ENCODE measurements at regions not wholly inside any gene's neighbourhood (a gene's known extent, or its start where the extent isn't known, plus 50 kb on each side); places are given as distances from the start of the nearest gene placed in this dataset.

GRCh38 chr15:96243701-96244100 lies 86.8 kb upstream of the NR2F2 start (continued):
- TF ChIP-seq POU6F1 (CRISPR knock-in tag; IDR thresholded peaks at IDR 0.05; ENCODE audit: borderline replicate concordance, low read depth) = no peak

DNA sequence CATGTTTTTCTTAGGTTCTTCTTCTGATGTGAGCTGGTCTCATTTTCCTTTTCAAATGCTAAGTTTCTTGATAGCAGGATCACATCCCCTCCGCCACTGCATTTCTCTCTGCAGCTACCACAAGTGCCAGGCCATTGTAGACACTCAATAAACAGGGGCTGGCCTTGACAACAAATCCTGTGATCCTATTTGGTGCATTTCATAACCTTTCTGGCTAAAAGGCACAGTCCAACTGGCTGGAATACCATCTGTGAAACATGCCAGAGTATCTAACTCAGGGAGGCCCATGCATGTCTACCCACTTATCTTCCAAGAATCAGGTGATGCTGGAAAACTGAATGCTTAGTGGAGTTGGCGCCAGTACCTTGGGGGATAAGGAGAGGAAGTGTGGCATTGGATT lies 85.2 kb upstream of the NR2F2 start:
- no peak for ATAC-seq
- TF ChIP-seq ESRRG (CRISPR knock-in tag; IDR thresholded peaks at IDR 0.05) = no peak
- TF ChIP-seq GLIS3 (CRISPR knock-in tag; IDR thresholded peaks at IDR 0.05) = no peak
- no peak for TF ChIP-seq ZFP3 (CRISPR knock-in tag; IDR thresholded peaks at IDR 0.05)
- TF ChIP-seq, protein P1, sequence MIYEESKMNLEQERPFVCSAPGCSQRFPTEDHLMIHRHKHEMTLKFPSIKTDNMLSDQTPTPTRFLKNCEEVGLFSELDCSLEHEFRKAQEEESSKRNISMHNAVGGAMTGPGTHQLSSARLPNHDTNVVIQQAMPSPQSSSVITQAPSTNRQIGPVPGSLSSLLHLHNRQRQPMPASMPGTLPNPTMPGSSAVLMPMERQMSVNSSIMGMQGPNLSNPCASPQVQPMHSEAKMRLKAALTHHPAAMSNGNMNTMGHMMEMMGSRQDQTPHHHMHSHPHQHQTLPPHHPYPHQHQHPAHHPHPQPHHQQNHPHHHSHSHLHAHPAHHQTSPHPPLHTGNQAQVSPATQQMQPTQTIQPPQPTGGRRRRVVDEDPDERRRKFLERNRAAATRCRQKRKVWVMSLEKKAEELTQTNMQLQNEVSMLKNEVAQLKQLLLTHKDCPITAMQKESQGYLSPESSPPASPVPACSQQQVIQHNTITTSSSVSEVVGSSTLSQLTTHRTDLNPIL (CRISPR knock-in tag; IDR thresholded peaks at IDR 0.05; ENCODE audit: low read depth) = no peak
- TF ChIP-seq ARNTL (CRISPR knock-in tag; IDR thresholded peaks at IDR 0.05; ENCODE audit: borderline replicate concordance, low read depth) = no peak
- TF ChIP-seq TOX (CRISPR knock-in tag; IDR thresholded peaks at IDR 0.05; ENCODE audit: borderline replicate concordance) = no peak
- TF ChIP-seq ZC3H10 (CRISPR knock-in tag; IDR thresholded peaks at IDR 0.05) = no peak

- no peak for ATAC-seq
- TF ChIP-seq TCF4 (CRISPR knock-in tag; IDR thresholded peaks at IDR 0.05; ENCODE audit: borderline replicate concordance) (no peak), OSR1 (CRISPR knock-in tag; IDR thresholded peaks at IDR 0.05) (no peak), ZNF8 (CRISPR knock-in tag; IDR thresholded peaks at IDR 0.05) (no peak), ARNTL (CRISPR knock-in tag; IDR thresholded peaks at IDR 0.05; ENCODE audit: borderline replicate concordance, low read depth) (no peak)
These were observed 84.4 kb upstream of the NR2F2 start for GRCh38 chr15:96246057-96246456.

DNA sequence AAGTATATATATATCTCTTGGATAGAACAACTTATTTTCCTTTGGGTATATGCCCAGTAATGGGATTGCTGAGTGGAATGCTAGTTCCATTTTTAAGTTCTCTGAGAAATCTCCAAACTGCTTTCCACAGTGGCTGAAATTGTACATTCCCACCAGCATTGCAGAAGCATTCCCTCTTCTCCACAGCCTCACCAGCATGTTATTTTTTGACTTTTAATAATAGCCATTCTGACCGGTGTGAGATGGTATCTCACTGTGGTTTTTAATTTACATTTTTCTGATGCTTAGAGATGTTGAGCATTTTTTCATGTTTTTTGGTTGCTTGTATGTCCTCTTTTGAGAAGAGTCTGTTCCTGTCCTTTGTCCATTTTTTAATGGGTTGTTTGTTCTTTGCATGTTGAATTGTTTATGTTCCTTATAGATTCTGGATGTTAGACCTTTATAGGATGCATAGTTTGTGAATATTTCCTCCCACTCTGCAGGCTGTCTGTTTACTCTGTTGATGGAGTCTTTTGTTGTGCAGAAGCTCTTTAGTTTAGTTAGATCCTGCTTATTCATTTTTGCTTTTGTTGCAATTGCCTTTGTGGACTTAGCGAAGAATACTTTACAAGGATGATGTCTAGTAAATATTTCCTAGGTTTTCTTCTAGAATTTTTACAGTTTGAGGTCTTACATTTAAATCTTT lies 82.7 kb upstream of the NR2F2 start:
- no peak for ATAC-seq
- TF ChIP-seq OSR1 (CRISPR knock-in tag; IDR thresholded peaks at IDR 0.05) (no peak), RARB (CRISPR knock-in tag; IDR thresholded peaks at IDR 0.05) (no peak), BACH2 (CRISPR knock-in tag; IDR thresholded peaks at IDR 0.05; ENCODE audit: borderline replicate concordance) (no peak), ISL1 (CRISPR knock-in tag; IDR thresholded peaks at IDR 0.05) (no peak), ZFP3 (CRISPR knock-in tag; IDR thresholded peaks at IDR 0.05) (no peak), ZNF70 (CRISPR knock-in tag; IDR thresholded peaks at IDR 0.05) (no peak), ESRRG (CRISPR knock-in tag; IDR thresholded peaks at IDR 0.05) (no peak), ARNTL (CRISPR knock-in tag; IDR thresholded peaks at IDR 0.05; ENCODE audit: borderline replicate concordance, low read depth) (no peak)
- TF ChIP-seq, protein P2, sequence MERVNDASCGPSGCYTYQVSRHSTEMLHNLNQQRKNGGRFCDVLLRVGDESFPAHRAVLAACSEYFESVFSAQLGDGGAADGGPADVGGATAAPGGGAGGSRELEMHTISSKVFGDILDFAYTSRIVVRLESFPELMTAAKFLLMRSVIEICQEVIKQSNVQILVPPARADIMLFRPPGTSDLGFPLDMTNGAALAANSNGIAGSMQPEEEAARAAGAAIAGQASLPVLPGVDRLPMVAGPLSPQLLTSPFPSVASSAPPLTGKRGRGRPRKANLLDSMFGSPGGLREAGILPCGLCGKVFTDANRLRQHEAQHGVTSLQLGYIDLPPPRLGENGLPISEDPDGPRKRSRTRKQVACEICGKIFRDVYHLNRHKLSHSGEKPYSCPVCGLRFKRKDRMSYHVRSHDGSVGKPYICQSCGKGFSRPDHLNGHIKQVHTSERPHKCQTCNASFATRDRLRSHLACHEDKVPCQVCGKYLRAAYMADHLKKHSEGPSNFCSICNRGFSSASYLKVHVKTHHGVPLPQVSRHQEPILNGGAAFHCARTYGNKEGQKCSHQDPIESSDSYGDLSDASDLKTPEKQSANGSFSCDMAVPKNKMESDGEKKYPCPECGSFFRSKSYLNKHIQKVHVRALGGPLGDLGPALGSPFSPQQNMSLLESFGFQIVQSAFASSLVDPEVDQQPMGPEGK (CRISPR knock-in tag; IDR thresholded peaks at IDR 0.05; ENCODE audit: borderline replicate concordance) = no peak
- TF ChIP-seq, protein P3, sequence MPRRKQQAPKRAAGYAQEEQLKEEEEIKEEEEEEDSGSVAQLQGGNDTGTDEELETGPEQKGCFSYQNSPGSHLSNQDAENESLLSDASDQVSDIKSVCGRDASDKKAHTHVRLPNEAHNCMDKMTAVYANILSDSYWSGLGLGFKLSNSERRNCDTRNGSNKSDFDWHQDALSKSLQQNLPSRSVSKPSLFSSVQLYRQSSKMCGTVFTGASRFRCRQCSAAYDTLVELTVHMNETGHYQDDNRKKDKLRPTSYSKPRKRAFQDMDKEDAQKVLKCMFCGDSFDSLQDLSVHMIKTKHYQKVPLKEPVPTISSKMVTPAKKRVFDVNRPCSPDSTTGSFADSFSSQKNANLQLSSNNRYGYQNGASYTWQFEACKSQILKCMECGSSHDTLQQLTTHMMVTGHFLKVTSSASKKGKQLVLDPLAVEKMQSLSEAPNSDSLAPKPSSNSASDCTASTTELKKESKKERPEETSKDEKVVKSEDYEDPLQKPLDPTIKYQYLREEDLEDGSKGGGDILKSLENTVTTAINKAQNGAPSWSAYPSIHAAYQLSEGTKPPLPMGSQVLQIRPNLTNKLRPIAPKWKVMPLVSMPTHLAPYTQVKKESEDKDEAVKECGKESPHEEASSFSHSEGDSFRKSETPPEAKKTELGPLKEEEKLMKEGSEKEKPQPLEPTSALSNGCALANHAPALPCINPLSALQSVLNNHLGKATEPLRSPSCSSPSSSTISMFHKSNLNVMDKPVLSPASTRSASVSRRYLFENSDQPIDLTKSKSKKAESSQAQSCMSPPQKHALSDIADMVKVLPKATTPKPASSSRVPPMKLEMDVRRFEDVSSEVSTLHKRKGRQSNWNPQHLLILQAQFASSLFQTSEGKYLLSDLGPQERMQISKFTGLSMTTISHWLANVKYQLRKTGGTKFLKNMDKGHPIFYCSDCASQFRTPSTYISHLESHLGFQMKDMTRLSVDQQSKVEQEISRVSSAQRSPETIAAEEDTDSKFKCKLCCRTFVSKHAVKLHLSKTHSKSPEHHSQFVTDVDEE (CRISPR knock-in tag; IDR thresholded peaks at IDR 0.05) = no peak

DNA sequence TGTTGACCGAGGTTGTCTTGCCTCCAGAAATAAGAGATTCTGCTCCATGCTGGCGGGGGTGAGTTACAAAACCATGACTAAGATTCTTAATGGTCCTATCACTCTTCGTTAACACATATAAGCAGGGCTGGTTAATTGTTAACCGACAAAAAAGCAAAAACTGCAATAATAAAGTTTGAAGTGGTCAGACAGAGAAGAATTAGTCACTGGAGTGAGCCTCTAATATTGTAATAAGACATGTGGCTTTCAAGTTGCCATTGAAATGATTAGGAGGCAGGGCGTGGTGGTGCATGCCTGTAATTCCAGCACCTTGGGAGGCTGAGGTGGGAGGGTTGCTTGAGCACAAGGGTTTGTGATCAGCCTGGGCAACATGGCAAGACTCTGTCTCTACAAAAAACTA lies 78.4 kb upstream of the NR2F2 start:
- no peak for ATAC-seq
- TF ChIP-seq CSDC2 (CRISPR knock-in tag; IDR thresholded peaks at IDR 0.05) = no peak
- no peak for TF ChIP-seq ZFP3 (CRISPR knock-in tag; IDR thresholded peaks at IDR 0.05)
- no peak for TF ChIP-seq TOX (CRISPR knock-in tag; IDR thresholded peaks at IDR 0.05; ENCODE audit: borderline replicate concordance)
- TF ChIP-seq CSRNP3 (CRISPR knock-in tag; IDR thresholded peaks at IDR 0.05) = no peak
- TF ChIP-seq ZFP30 (CRISPR knock-in tag; IDR thresholded peaks at IDR 0.05) = no peak
- TF ChIP-seq ARNTL (CRISPR knock-in tag; IDR thresholded peaks at IDR 0.05; ENCODE audit: borderline replicate concordance, low read depth) = no peak
- TF ChIP-seq OSR1 (CRISPR knock-in tag; IDR thresholded peaks at IDR 0.05) = no peak
- no peak for TF ChIP-seq GLIS3 (CRISPR knock-in tag; IDR thresholded peaks at IDR 0.05)
- TF ChIP-seq ISL1 (CRISPR knock-in tag; IDR thresholded peaks at IDR 0.05) = no peak
- TF ChIP-seq RARB (CRISPR knock-in tag; IDR thresholded peaks at IDR 0.05) = no peak
- TF ChIP-seq, protein P3 (CRISPR knock-in tag; IDR thresholded peaks at IDR 0.05) = no peak

All from SK-N-SH treated with all-trans-retinoic acid at 6 μM for 48 hours (cell line).